Upper lobe of left lung (tissue), 6 donors: ENCODE measurements at regions not wholly inside any gene's neighbourhood (a gene's known extent, or its start where the extent isn't known, plus 50 kb on each side); places are given as distances from the start of the nearest gene placed in this dataset.

Experiments
- ATAC-seq, 2 donors: fragments of 200-7000 bp; cut with Tn5 transposase; one replicate each; pipeline ENCODE4 v1.9.1; 2022; ENCODE audit warnings: mild to moderate bottlenecking in 2 of 2, moderate library complexity in 2 of 2; ENCODE audit not compliant: low FRiP score in 2 of 2
- DNase-seq, 2 donors: peaks; one replicate each; pipeline ENCODE4 v3.0.0-alpha.2; 2019 to 2020
- H3K27ac ChIP-seq, 4 donors: fragments of 200-600 bp; sonication (generic); one replicate each; pipeline ENCODE4 v1.5.1; 2016 to 2019
- H3K27me3 ChIP-seq, 4 donors: fragments of 200-600 bp; sonication (generic); one replicate each; pipeline ENCODE4 v1.5.1; 2017 to 2019
- H3K36me3 ChIP-seq, 4 donors: fragments of 200-600 bp; sonication (generic); one replicate each; pipeline ENCODE4 v1.5.1; 2016 to 2019
- H3K4me1 ChIP-seq, 4 donors: fragments of 200-600 bp; sonication (generic); one replicate each; pipeline ENCODE4 v1.5.1; 2018 to 2019
- H3K4me3 ChIP-seq, 4 donors: fragments of 200-600 bp; sonication (generic); one replicate each; pipeline ENCODE4 v1.5.1; 2017 to 2019; ENCODE audit warnings: mild to moderate bottlenecking in 2 of 4, moderate library complexity in 1 of 4
- H3K9me3 ChIP-seq, 4 donors: fragments of 200-600 bp; sonication (generic); one replicate each; pipeline ENCODE4 v1.5.1; 2018 to 2019
- EP300 ChIP-seq, 4 donors: sonication (generic); formaldehyde crosslinking; IDR thresholded peaks; one replicate each; pipeline ENCODE4 v1.5.1; 2017; ENCODE audit warnings: antibody characterized with exemption in 4 of 4, control low read depth in 2 of 4
- POLR2A ChIP-seq, 4 donors: fragments of 450-650 bp; IDR thresholded peaks; one replicate each; pipeline ENCODE4 v1.5.1; 2016 to 2017; ENCODE audit warnings: antibody characterized with exemption in 4 of 4, mild to moderate bottlenecking in 2 of 4
- POLR2AphosphoS5 ChIP-seq, 2 donors: sonication (generic); formaldehyde crosslinking; IDR thresholded peaks; one replicate each; pipeline ENCODE4 v1.5.1; 2017; ENCODE audit warnings: antibody characterized with exemption in 2 of 2
- WGBS, 2 donors: methylation state at CpG; one replicate each; pipeline ENCODE4 v1.1.5; 2017 to 2018; 5-methylcytosine and 5-hydroxymethylcytosine counted together
- TF ChIP-seq, protein P1 (sequence below), 6 experiments: fragments of 450-650 bp in 4 of 6; fragments of 200-600 bp in 2 of 6; sonication (generic) in 2 of 6; IDR thresholded peaks; one replicate each; pipeline ENCODE4 v1.5.1; 2016 to 2019; ENCODE audit warnings: antibody characterized with exemption in 6 of 6
- donor health status: DM: no; HTN: no; CAD: no; lungs with moderate emphysema.
- donor health status: DM: no; HTN: yes; CAD: no; lungs with severe emphysema.

DNA sequence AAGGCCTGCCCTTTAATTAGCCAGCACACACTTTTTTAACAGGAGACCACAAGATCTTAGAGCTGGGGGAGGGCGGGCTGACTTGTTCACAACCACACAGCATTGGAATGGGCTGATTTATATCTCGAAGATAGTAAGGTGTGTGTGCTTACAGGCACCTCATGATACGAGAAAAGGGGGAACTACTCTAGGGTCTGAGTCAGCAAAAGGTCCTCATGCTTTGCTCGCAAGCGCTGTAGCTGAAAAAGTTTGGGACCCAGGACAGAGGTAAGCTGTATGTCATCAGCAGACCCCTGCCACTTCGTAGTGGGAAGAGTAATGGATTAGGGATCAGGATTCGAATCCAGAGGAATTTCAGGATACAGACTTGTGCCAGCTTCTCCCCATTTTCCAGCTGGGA is 88.9 kb upstream of the RBM19 start:
- TF ChIP-seq, protein P1, sequence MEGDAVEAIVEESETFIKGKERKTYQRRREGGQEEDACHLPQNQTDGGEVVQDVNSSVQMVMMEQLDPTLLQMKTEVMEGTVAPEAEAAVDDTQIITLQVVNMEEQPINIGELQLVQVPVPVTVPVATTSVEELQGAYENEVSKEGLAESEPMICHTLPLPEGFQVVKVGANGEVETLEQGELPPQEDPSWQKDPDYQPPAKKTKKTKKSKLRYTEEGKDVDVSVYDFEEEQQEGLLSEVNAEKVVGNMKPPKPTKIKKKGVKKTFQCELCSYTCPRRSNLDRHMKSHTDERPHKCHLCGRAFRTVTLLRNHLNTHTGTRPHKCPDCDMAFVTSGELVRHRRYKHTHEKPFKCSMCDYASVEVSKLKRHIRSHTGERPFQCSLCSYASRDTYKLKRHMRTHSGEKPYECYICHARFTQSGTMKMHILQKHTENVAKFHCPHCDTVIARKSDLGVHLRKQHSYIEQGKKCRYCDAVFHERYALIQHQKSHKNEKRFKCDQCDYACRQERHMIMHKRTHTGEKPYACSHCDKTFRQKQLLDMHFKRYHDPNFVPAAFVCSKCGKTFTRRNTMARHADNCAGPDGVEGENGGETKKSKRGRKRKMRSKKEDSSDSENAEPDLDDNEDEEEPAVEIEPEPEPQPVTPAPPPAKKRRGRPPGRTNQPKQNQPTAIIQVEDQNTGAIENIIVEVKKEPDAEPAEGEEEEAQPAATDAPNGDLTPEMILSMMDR (IDR thresholded peaks at IDR 0.05) = no peak
- no peak for TF ChIP-seq POLR2A (IDR thresholded peaks at IDR 0.05)
- TF ChIP-seq EP300 (IDR thresholded peaks at IDR 0.05) = no peak
- no peak for TF ChIP-seq POLR2AphosphoS5 (IDR thresholded peaks at IDR 0.05)
- no peak for ATAC-seq
- no peaks in the 10 kb centered on the region for H3K27me3 ChIP-seq

DNA sequence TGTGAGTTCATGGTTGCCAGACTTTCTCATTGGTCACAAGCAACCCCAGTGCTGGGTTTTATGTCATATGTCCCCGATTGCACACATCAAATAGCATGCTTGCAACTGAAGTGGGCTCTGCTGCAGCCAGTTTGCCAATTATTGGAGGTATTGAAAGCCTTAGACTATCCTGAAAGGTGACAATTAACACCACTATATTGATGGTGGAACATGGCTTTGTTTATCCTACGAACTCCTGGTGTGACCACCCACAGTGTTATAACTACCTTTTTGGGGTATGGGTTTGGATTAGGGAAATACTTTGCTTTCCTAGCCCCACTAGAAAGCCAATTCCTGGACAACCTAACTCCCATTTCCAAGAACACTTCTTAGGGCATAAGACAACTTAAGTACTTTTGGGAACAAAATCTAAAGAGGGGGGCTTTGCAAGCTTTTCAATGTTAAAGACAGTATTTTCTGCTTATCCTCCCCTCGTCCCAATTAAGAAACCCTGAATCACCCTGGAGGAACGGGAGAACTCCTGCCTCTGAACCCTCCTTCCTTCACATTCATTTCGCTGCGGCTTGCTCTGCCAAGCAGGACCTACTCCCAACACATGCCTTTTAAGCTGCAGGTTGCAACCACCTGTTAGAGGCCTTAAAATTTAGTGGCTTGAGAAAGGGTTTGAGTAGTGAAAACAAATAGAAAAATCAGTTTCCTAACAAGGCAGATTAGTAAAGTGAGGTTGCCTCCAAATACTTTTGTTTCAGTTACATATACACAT is 80.3 kb upstream of the RBM19 start:
- 62 to 69% methylated on average over 6 of the region's 6 CpGs for WGBS, 2 donors
- Histone ChIP-seq H3K4me1 (no peaks in the 10 kb centered on the region), H3K36me3 (no peaks in the 10 kb centered on the region), H3K4me3 (no peak overlapping the region), H3K27me3 (no peaks in the 10 kb centered on the region), H3K9me3 (no peaks in the 10 kb centered on the region), H3K27ac (no peak overlapping the region)
- DNase-seq (no peak), ATAC-seq (no peak)
- TF ChIP-seq, protein P1 (IDR thresholded peaks at IDR 0.05) = no peak
- no peak for TF ChIP-seq EP300 (IDR thresholded peaks at IDR 0.05)
- no peak for TF ChIP-seq POLR2AphosphoS5 (IDR thresholded peaks at IDR 0.05)
- TF ChIP-seq POLR2A (IDR thresholded peaks at IDR 0.05) = no peak

More for the DNA sequence above, 88.9 kb upstream of the RBM19 start:
- H3K4me1 ChIP-seq = no peaks in the 10 kb centered on the region
- DNase-seq = no peak
- no peak overlapping the region for H3K27ac ChIP-seq
- H3K4me3 ChIP-seq = no peak overlapping the region
- 77 to 78% methylated on average over 7 of the region's 7 CpGs for WGBS, 2 donors
- peaks cover 0 to 4% (median 0%) of the 10 kb centered on the region in 4 donors for H3K9me3 ChIP-seq
- no peaks in the 10 kb centered on the region for H3K36me3 ChIP-seq

DNA sequence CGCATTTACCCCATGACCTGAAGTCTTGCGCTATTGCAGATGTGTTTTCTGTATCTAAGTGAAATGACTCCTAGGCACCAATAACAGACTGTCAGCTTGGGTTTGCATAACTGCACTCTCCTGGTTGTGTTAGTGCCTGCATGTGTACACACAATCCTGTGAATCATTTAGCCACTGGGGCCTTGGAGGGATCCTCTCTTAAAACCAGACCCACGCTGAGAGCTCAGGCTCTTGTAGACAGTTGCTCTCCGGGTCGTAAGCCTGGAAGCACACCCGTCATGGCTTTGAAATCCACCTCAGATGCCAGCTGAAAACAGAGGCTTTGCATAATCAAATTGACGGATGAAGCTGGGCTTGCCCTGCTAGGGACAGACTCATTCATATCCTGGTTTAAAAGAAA is 79.2 kb upstream of the RBM19 start:
- 52 to 54% methylated on average over 7 of the region's 7 CpGs for WGBS, 2 donors
- DNase-seq (no peak), ATAC-seq (no peak)

DNA sequence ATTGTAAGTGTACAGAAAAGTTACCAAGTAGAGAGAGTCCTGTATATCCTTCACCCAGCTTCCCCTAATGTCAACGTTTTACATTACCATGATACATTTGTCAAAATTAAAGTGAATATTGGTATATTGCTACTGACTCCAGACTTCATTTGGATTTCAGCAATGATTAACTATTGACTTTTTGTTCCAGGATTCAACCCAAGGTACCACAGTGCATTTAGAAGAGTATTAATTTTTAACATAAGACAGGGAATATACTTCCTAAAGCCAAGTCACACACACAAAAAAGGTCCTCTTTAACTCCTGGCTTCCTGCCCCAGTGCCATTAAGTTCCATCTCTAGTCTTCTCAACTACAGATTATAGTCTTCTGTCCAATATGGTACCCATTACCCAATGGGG is 75.5 kb upstream of the RBM19 start:
- H3K4me1 ChIP-seq = no peaks in the 10 kb centered on the region
- no peak for ATAC-seq
- H3K27me3 ChIP-seq = peaks cover 0 to 4% (median 0%) of the 10 kb centered on the region in 4 donors
- 75 to 86% methylated on average over 1 of the region's 1 CpG for WGBS, 2 donors
- no peak for DNase-seq
- TF ChIP-seq POLR2AphosphoS5 (IDR thresholded peaks at IDR 0.05) = no peak
- TF ChIP-seq, protein P1 (IDR thresholded peaks at IDR 0.05) = no peak
- TF ChIP-seq POLR2A (IDR thresholded peaks at IDR 0.05) = no peak
- TF ChIP-seq EP300 (IDR thresholded peaks at IDR 0.05) = no peak
- H3K27ac ChIP-seq = no peak overlapping the region
- H3K4me3 ChIP-seq = no peak overlapping the region
- H3K36me3 ChIP-seq = no peaks in the 10 kb centered on the region
- H3K9me3 ChIP-seq = no peaks in the 10 kb centered on the region

More for the DNA sequence above, 79.2 kb upstream of the RBM19 start:
- H3K27me3 ChIP-seq = no peaks in the 10 kb centered on the region
- no peak overlapping the region for H3K4me3 ChIP-seq
- H3K4me1 ChIP-seq = no peaks in the 10 kb centered on the region
- H3K36me3 ChIP-seq = no peaks in the 10 kb centered on the region
- no peaks in the 10 kb centered on the region for H3K9me3 ChIP-seq
- no peak for TF ChIP-seq POLR2AphosphoS5 (IDR thresholded peaks at IDR 0.05)
- TF ChIP-seq, protein P1 (IDR thresholded peaks at IDR 0.05) = no peak
- TF ChIP-seq POLR2A (IDR thresholded peaks at IDR 0.05) = no peak
- TF ChIP-seq EP300 (IDR thresholded peaks at IDR 0.05) = no peak
- H3K27ac ChIP-seq = no peak overlapping the region

DNA sequence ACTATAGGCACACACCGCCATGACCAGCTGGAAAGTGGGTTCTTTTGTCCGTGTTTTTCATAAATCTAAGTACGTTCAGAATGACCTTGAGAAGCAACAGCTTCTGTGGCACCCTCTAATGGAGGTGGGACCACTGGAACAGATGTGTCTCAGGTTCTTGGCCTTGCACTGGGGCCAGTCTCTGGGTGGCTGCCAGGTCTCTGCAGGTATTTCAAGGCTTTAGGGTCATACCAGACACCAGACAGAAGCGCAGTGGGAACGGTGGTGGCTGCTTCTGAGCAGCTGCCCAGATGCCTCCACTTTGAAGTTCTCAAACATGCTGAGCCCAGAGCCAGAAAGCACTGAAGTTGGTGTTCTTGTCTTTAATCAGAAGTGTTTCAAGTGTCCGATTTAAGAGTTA is 75.0 kb upstream of the RBM19 start:
- ATAC-seq = no peak

More for the DNA sequence above, 75.0 kb upstream of the RBM19 start:
- H3K36me3 ChIP-seq = no peaks in the 10 kb centered on the region
- peaks cover 0 to 4% (median 0%) of the 10 kb centered on the region in 4 donors for H3K27me3 ChIP-seq
- H3K4me3 ChIP-seq = no peak overlapping the region
- no peak for DNase-seq
- TF ChIP-seq EP300 (IDR thresholded peaks at IDR 0.05) = no peak
- WGBS, 2 donors = 76 to 86% methylated on average over 6 of the region's 6 CpGs
- H3K9me3 ChIP-seq = no peaks in the 10 kb centered on the region
- no peak overlapping the region for H3K27ac ChIP-seq
- H3K4me1 ChIP-seq = no peaks in the 10 kb centered on the region
